Activated T-cell treated with anti-CD3 and anti-CD28 coated beads, Interleukin-2, amount 50 U/mL, for 48 hours (primary cell): ENCODE measurements at regions not wholly inside any gene's neighbourhood (a gene's known extent, or its start where the extent isn't known, plus 50 kb on each side); places are given as distances from the start of the nearest gene placed in this dataset.

ENCODE experiments used
- DNase-seq, 2 experiments: peaks; one replicate each; pipeline ENCODE4 v3.0.0-alpha.2; 2020

DNA sequence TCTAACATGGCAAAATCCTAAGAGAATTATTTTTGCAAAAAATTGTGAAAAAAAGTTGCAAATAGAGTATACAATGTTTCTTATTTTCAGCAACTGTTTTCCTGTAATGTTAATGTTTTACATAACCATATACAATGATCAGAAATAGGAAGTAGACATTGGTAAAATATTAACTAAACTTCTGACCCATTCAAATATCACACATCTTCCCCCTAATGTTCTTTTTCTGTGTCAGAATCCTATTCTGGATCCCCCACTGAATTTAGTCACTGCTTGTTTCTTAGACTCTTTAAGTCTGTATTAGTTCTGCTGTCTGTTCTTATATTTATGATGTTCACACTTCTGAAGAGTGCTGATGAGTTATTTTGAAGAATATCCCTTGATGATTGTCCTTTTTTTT is 62.0 kb downstream of the HFE start:
- DNase-seq, result no peak

DNA sequence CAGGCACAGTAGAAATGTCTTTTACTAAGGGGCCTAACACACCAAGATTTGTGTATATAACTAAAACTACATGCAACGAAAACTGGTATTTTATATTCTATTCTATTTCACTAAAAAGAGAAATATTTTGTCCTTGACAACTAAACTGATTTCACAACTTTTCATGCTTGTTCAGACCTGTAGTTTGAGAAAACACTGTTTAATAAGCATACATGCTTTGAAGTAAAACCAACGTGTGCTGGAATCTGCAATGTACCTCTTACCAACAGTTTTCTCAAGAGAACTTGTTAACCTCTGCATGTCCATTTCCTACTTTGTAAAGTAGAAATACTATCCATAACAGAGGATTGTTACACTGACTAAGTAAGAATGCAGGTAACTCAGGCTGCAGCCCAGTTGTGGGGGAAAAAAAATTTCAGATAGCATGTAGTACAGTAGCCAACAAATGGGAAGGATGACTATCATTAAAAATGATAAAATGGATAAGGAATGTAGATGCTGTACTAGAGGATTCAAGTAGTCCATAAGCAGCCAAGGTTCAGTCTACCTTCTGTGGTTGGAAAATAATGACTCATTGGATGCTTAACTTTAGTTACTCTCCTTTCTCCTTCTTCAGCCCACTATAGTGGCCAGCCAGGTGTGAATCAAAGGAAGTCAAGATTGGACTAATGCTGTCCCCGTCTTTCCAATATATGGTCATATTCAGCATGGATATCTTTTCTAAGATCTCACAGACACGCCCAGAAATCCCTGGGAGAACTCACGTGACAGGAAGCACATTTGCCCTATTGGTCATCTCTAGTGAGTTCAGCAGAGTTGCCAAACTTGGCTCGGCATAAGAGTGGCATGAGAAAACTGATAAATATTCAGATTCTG is 65.2 kb downstream of the HFE start:
- no peak for DNase-seq

DNA sequence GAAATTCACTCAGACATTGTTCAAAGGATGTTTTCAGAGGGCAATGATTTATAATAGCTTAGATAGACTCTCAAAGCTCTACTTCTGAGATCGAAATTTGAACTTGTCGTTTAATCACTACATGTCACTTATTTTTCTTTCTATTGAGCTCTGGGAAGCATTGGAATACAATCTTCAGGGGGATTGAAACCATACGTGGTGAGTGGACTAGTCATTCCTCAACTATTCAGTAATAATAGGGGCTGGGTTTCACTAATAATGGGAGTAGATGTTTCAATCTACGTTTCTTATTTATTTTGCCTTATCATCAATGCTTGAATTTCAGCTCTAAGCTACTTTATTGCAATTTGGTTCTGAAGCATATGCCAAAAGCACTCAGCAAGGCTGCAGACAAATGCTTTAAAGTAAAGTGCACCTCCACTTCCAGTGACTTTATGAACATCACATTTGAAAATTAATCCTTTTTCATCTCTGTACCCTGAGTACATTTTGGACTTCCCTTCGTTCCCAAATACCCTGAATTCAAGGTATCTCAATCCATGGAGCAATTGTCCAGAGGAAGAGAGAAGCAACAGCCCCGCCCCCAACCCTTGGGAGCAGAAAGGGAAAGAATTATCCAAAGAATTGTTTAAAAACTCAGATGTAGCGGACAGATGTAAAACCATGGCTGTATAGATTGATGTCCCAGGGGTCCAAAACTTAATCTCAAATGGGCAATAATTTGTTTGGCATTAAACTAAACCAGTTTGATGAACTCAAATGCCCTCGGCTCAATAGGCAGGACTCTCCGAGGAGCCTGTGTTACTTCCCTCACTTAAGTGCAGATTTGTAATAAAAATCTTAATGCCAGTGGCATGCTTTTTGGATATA is 68.1 kb downstream of the HFE start:
- DNase-seq, result no peak

- DNase-seq, result peak; percentile 90 to 94
These were observed 69.0 kb downstream of the HFE start for GRCh38 chr6:26156105-26156849.

DNA sequence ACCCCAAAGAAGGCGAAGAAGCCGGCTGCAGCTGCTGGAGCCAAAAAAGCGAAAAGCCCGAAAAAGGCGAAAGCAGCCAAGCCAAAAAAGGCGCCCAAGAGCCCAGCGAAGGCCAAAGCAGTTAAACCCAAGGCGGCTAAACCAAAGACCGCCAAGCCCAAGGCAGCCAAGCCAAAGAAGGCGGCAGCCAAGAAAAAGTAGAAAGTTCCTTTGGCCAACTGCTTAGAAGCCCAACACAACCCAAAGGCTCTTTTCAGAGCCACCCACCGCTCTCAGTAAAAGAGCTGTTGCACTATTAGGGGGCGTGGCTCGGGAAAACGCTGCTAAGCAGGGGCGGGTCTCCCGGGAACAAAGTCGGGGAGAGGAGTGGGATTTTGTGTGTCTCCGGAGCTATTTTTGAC is 69.6 kb downstream of the HFE start:
- DNase-seq, result no peak

GRCh38 chr6:26157251-26158075 is 70.2 kb downstream of the HFE start:
- peak; percentile 83 for DNase-seq

DNA sequence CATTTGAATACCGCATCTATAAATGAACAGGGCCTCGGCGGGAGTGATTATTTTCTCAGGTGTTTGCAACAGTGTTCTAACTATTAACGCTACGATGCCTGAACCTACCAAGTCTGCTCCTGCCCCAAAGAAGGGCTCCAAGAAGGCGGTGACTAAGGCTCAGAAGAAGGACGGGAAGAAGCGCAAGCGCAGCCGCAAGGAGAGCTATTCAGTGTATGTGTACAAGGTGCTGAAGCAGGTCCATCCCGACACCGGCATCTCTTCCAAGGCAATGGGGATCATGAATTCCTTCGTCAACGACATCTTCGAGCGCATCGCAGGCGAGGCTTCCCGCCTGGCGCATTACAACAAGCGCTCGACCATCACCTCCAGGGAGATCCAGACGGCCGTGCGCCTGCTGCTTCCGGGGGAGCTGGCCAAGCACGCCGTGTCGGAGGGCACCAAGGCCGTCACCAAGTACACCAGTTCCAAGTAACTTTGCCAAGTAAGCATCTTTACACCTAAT is 70.9 kb downstream of the HFE start:
- DNase-seq, result peak; percentile 89 to 90

GRCh38 chr6:26158581-26159356 is 71.5 kb downstream of the HFE start:
- DNase-seq, result peak; percentile 58 to 65

- no peak for DNase-seq
These were observed 72.4 kb downstream of the HFE start for GRCh38 chr6:26159357-26160273.

DNA sequence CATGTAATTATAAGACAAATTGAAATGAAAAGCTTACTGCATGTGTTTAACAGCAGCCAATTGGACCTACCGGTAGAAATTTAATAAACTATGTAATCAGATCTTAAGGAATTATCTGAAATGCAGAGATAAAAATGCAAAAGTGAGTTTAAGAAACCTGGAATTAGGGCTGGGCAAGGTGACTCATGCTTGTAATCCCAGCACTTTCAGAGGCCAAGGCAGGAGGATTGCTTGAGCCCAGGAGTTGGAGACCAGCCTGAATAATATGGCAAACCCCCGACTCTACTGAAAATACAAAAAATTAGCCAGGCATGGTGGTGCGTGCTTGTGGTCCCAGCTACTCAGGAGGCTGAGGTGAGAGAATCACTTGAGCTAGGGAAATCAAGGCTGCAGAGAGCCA is 74.1 kb downstream of the HFE start:
- DNase-seq, result no peak

GRCh38 chr6:26162399-26162798 is 75.2 kb downstream of the HFE start:
- no peak for DNase-seq

GRCh38 chr6:26163427-26164119 is 76.3 kb downstream of the HFE start:
- no peak for DNase-seq

DNA sequence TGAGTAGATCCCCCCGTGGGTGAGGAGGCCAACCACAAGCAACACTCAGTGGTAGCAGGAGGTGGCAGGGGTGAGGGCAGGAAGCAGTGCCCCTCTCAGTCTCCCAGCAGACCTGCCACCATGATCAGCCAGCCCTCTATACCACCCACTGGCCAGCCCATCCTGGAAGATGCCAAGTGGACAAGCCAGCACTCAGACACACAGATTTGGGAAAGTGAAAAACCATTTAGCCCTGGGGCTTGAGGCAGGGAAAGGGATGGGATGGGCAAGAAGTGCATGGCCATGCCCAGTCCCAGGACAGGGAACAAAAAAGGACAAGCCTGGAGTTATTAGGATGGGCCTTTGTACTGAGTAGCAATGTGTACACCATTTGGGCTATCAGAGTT is 76.9 kb downstream of the HFE start:
- no peak for DNase-seq

- no peak for DNase-seq
These were observed 78.1 kb downstream of the HFE start for GRCh38 chr6:26165261-26165790.

GRCh38 chr6:26170181-26170580 is 83.0 kb downstream of the HFE start:
- no peak for DNase-seq

DNA sequence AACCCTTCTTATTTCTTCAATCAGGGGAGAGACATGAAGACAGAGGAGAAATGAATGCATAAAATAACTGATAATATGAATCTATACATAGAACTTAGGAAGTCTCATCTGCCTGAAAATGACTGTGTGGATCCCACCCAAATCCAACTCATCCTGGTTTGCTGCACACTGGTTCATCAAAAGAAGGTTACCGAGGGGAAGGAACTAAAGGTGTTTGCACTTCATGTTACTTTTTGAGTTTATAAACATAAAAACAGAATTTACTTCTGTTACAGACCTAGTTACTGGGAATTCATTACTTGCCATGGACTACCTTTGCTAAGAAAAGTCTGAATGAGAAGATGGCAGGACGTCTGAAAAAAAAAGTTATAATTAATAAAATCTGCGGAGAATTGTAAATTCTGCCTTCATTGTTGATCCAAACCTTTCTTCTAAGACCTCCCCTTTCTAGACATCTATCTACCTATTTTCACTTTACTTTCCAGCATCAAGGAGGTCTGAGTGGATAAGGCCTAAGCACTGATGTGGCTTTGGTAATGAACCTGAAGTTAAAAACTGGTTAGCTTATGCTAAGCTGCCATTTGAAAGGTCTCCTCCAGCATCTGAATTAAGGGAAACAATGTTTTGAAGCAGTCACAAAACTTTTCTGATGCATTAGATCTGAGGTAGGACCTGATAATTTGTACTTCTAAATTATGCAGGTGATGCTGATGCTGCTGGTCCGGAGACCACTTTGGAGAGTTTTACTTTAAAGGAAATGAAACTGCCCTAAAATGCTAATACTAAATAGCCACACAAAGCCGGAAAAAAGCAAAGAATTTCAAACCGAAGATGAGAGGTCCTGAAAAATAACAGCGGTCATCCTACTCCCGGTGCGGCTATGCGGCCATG is 84.0 kb downstream of the HFE start:
- no peak for DNase-seq

GRCh38 chr6:26172608-26172968 is 85.4 kb downstream of the HFE start:
- peak in 1 of 2 experiments; percentile 52 for DNase-seq

- DNase-seq, result no peak
These were observed 86.6 kb downstream of the HFE start for GRCh38 chr6:26173836-26174145.
